BE2C (cell line): ENCODE measurements at regions not wholly inside any gene's neighbourhood (a gene's known extent, or its start where the extent isn't known, plus 50 kb on each side); places are given as distances from the start of the nearest gene placed in this dataset.
A peak's percentile ranks its signal among the peaks of the same experiment; 100 is the strongest.

Source experiments
- DNase-seq: peaks from one replicate; pipeline ENCODE4 v3.0.0-alpha.2; 2020
- H3K27me3 ChIP-seq: fragments of 250-450 bp; sonication (Bioruptor Pico); 2 replicates; pipeline ENCODE4 v1.5.1; 2020; ENCODE audit warnings: mild to moderate bottlenecking
- H3K36me3 ChIP-seq: fragments of 250-450 bp; sonication (Bioruptor Pico); 2 replicates; pipeline ENCODE4 v1.5.1; 2020; ENCODE audit warnings: mild to moderate bottlenecking
- H3K4me1 ChIP-seq: fragments of 250-450 bp; sonication (Bioruptor Pico); 2 replicates; pipeline ENCODE4 v1.5.1; 2020
- H3K4me3 ChIP-seq: 2 replicates; pipeline ENCODE4 v1.5.1; 2011; ENCODE audit warnings: low read depth, low read length
- H3K9me3 ChIP-seq: fragments of 250-450 bp; sonication (Bioruptor Pico); 2 replicates; pipeline ENCODE4 v1.5.1; 2020
- CTCF ChIP-seq: IDR thresholded peaks from 2 replicates; pipeline ENCODE4 v1.5.1; 2012; ENCODE audit warnings: mild to moderate bottlenecking, low read depth, low read length

GRCh38 chr13:82749551-82749950 lies 1132.7 kb downstream of the SLITRK1 start:
- H3K4me1 ChIP-seq, result no peaks in the 10 kb centered on the region
- no peak overlapping the region for H3K4me3 ChIP-seq
- no peak for DNase-seq
- no peaks in the 10 kb centered on the region for H3K36me3 ChIP-seq
- no peaks in the 10 kb centered on the region for H3K27me3 ChIP-seq
- no peaks in the 10 kb centered on the region for H3K9me3 ChIP-seq
- TF ChIP-seq CTCF, result no peak

- no peak for DNase-seq
- H3K9me3 ChIP-seq, result no peaks in the 10 kb centered on the region
- H3K36me3 ChIP-seq, result no peaks in the 10 kb centered on the region
- no peaks in the 10 kb centered on the region for H3K4me1 ChIP-seq
- no peak for TF ChIP-seq CTCF
- H3K4me3 ChIP-seq, result no peak overlapping the region
- no peaks in the 10 kb centered on the region for H3K27me3 ChIP-seq
These were observed 1134.3 kb downstream of the SLITRK1 start for GRCh38 chr13:82747958-82748357.

GRCh38 chr13:82747291-82747690 lies 1135.0 kb downstream of the SLITRK1 start:
- H3K4me3 ChIP-seq, result no peak overlapping the region
- DNase-seq, result no peak
- no peak for TF ChIP-seq CTCF

GRCh38 chr13:82740442-82740841 lies 1141.8 kb downstream of the SLITRK1 start:
- no peak for TF ChIP-seq CTCF
- H3K4me1 ChIP-seq, result no peaks in the 10 kb centered on the region
- no peak for DNase-seq
- H3K36me3 ChIP-seq, result no peaks in the 10 kb centered on the region
- no peaks in the 10 kb centered on the region for H3K27me3 ChIP-seq
- H3K9me3 ChIP-seq, result no peaks in the 10 kb centered on the region
- no peak overlapping the region for H3K4me3 ChIP-seq

More at GRCh38 chr13:82747291-82747690, 1135.0 kb downstream of the SLITRK1 start:
- no peaks in the 10 kb centered on the region for H3K36me3 ChIP-seq
- no peaks in the 10 kb centered on the region for H3K4me1 ChIP-seq
- H3K27me3 ChIP-seq, result no peaks in the 10 kb centered on the region
- H3K9me3 ChIP-seq, result no peaks in the 10 kb centered on the region

- TF ChIP-seq CTCF, result peak; percentile 41
- H3K4me3 ChIP-seq, result no peak overlapping the region
- H3K27me3 ChIP-seq, result no peaks in the 10 kb centered on the region
- no peak for DNase-seq
- no peaks in the 10 kb centered on the region for H3K9me3 ChIP-seq
- no peaks in the 10 kb centered on the region for H3K4me1 ChIP-seq
- no peaks in the 10 kb centered on the region for H3K36me3 ChIP-seq
These were observed 1142.4 kb downstream of the SLITRK1 start for GRCh38 chr13:82739881-82740280.

GRCh38 chr13:82729401-82729800 lies 1152.9 kb downstream of the SLITRK1 start:
- Histone ChIP-seq H3K9me3 (no peaks in the 10 kb centered on the region), H3K4me3 (no peak overlapping the region), H3K36me3 (no peaks in the 10 kb centered on the region), H3K27me3 (no peaks in the 10 kb centered on the region), H3K4me1 (peaks cover 5% of the 10 kb centered on the region; the same call in 1 of the 2 replicates)
- no peak for TF ChIP-seq CTCF
- no peak for DNase-seq
